ENCODE measurements at regions not wholly inside any gene's neighbourhood (a gene's known extent, or its start where the extent isn't known, plus 50 kb on each side); places are given as distances from the start of the nearest gene placed in this dataset.

- Histone ChIP-seq H3K9me3 (ENCODE audit: control insufficient read depth in 1 of 2, insufficient read depth in 1 of 2, low read length in 2 of 2) (no peaks in the 10 kb centered on the region), H3K27me3 (ENCODE audit: control insufficient read depth in 1 of 2, insufficient read depth in 2 of 2, low read length in 2 of 2) (peaks cover 0 to 3% of the 10 kb centered on the region in 2 experiments), H3K4me3 (ENCODE audit: low read length) (no peak overlapping the region), H3K27ac (ENCODE audit: low read depth in 1 of 2, low read length in 2 of 2) (no peak overlapping the region), H3K4me1 (ENCODE audit: insufficient read depth, low read length) (no peaks in the 10 kb centered on the region), H3K36me3 (ENCODE audit: insufficient read depth, low read length) (no peaks in the 10 kb centered on the region)
- Mint-ChIP-seq H3K9me3 (no peaks in the 10 kb centered on the region), H3K4me3 (no peak overlapping the region), H3K27me3 (peaks cover 53% of the 10 kb centered on the region), H3K36me3 (ENCODE audit: low read depth) (no peaks in the 10 kb centered on the region), H3K4me1 (ENCODE audit: low read depth) (no peaks in the 10 kb centered on the region), H3K27ac (no peak overlapping the region)
- POLR2A ChIA-PET, result no interaction called here
- TF ChIP-seq, protein P1, sequence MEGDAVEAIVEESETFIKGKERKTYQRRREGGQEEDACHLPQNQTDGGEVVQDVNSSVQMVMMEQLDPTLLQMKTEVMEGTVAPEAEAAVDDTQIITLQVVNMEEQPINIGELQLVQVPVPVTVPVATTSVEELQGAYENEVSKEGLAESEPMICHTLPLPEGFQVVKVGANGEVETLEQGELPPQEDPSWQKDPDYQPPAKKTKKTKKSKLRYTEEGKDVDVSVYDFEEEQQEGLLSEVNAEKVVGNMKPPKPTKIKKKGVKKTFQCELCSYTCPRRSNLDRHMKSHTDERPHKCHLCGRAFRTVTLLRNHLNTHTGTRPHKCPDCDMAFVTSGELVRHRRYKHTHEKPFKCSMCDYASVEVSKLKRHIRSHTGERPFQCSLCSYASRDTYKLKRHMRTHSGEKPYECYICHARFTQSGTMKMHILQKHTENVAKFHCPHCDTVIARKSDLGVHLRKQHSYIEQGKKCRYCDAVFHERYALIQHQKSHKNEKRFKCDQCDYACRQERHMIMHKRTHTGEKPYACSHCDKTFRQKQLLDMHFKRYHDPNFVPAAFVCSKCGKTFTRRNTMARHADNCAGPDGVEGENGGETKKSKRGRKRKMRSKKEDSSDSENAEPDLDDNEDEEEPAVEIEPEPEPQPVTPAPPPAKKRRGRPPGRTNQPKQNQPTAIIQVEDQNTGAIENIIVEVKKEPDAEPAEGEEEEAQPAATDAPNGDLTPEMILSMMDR (IDR thresholded peaks at IDR 0.05), result no peak
- DNase-seq (no peak), ATAC-seq (ENCODE audit: poor library complexity) (no peak)
- CTCF ChIA-PET, result no interaction called here
- intact Hi-C loops (cut with DNase I, micrococcal nuclease), result no loop called here
Observed at GRCh38 chr14:23712287-23712686, 76.1 kb downstream of the DHRS2 start.

- Mint-ChIP-seq H3K27me3 (peaks cover 17% of the 10 kb centered on the region), H3K36me3 (ENCODE audit: low read depth) (no peaks in the 10 kb centered on the region), H3K9me3 (no peaks in the 10 kb centered on the region), H3K4me3 (no peak overlapping the region), H3K4me1 (ENCODE audit: low read depth) (no peaks in the 10 kb centered on the region), H3K27ac (no peak overlapping the region)
- ChIA-PET POLR2A (no interaction called here), CTCF (no interaction called here)
- Histone ChIP-seq H3K36me3 (ENCODE audit: insufficient read depth, low read length) (no peaks in the 10 kb centered on the region), H3K4me3 (ENCODE audit: low read length) (no peak overlapping the region), H3K27ac (ENCODE audit: low read depth in 1 of 2, low read length in 2 of 2) (no peak overlapping the region), H3K4me1 (ENCODE audit: insufficient read depth, low read length) (no peaks in the 10 kb centered on the region), H3K27me3 (ENCODE audit: control insufficient read depth in 1 of 2, insufficient read depth in 2 of 2, low read length in 2 of 2) (no peaks in the 10 kb centered on the region), H3K9me3 (ENCODE audit: control insufficient read depth in 1 of 2, insufficient read depth in 1 of 2, low read length in 2 of 2) (no peaks in the 10 kb centered on the region)
- DNase-seq (no peak), ATAC-seq (ENCODE audit: poor library complexity) (no peak)
- TF ChIP-seq, protein P1 (IDR thresholded peaks at IDR 0.05), result no peak
- intact Hi-C loops (cut with DNase I, micrococcal nuclease), result no loop called here
Observed at GRCh38 chr14:23719225-23719985, 83.2 kb downstream of the DHRS2 start.

DNA sequence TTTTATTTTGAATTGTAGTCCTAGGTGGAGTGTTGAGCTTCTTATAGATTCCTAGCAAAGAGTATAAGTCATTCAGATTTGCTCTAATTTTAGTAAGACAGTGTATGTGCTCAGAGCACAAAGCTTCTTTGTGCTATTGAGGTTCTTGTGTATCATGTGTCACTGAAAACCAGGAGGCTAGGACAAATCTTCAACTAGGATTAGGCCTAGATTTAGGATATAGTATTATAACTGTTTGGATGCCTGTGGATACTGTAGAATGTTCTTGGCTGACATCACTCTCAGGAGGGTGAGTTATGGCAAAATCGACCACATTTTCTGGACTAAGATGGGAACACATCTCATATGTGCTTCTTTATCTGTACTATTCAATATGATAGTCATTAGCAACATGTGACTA lies 86.5 kb downstream of the DHRS2 start:
- H3K4me3 ChIP-seq (ENCODE audit: low read length), result no peak overlapping the region
- H3K27me3 ChIP-seq (ENCODE audit: control insufficient read depth in 1 of 2, insufficient read depth in 2 of 2, low read length in 2 of 2), result no peaks in the 10 kb centered on the region
- no peaks in the 10 kb centered on the region for H3K4me1 ChIP-seq (ENCODE audit: insufficient read depth, low read length)
- ChIA-PET CTCF (no interaction called here), POLR2A (no interaction called here)
- TF ChIP-seq, protein P1 (IDR thresholded peaks at IDR 0.05), result no peak
- H3K4me3 Mint-ChIP-seq, result no peak overlapping the region
- no peak for DNase-seq
- ATAC-seq (ENCODE audit: poor library complexity), result no peak
- no peaks in the 10 kb centered on the region for H3K9me3 ChIP-seq (ENCODE audit: control insufficient read depth in 1 of 2, insufficient read depth in 1 of 2, low read length in 2 of 2)
- no peak overlapping the region for H3K27ac ChIP-seq (ENCODE audit: low read depth in 1 of 2, low read length in 2 of 2)
- no peaks in the 10 kb centered on the region for H3K9me3 Mint-ChIP-seq
- H3K27ac Mint-ChIP-seq, result no peak overlapping the region
- intact Hi-C loops (cut with DNase I, micrococcal nuclease), result no loop called here
- H3K4me1 Mint-ChIP-seq (ENCODE audit: low read depth), result no peaks in the 10 kb centered on the region
- H3K36me3 Mint-ChIP-seq (ENCODE audit: low read depth), result no peaks in the 10 kb centered on the region
- H3K27me3 Mint-ChIP-seq, result peaks cover 4% of the 10 kb centered on the region
- no peaks in the 10 kb centered on the region for H3K36me3 ChIP-seq (ENCODE audit: insufficient read depth, low read length)
